Spleen (tissue), 7 donors: ENCODE measurements at regions not wholly inside any gene's neighbourhood (a gene's known extent, or its start where the extent isn't known, plus 50 kb on each side); places are given as distances from the start of the nearest gene placed in this dataset.

ENCODE experiments used
- CTCF ChIP-seq, 11 experiments: fragments of 200-600 bp in 7 of 11; fragments of 450-650 bp in 4 of 11; sonication (generic) in 4 of 11; IDR thresholded peaks in 8 of 11; conservative IDR thresholded peaks in 3 of 11; 1 replicate in 7 of 11; 2 replicates in 4 of 11; pipeline versions ENCODE4 v1.4.0 to v1.8.0; 2016 to 2021; ENCODE audit warnings: antibody characterized with exemption in 11 of 11, inconsistent platforms in 4 of 11, mild to moderate bottlenecking in 1 of 11
- POLR2A ChIP-seq, 3 donors: fragments of 450-650 bp; IDR thresholded peaks; one replicate each; pipeline ENCODE4 v1.5.1; 2017; ENCODE audit warnings: antibody characterized with exemption in 3 of 3, mild to moderate bottlenecking in 1 of 3
- POLR2AphosphoS5 ChIP-seq, 3 donors: sonication (generic); formaldehyde crosslinking; IDR thresholded peaks; one replicate each; pipeline ENCODE4 v1.5.1; 2017; ENCODE audit warnings: antibody characterized with exemption in 3 of 3
- donor health status: DM: no; HTN: no; CAD: no; lungs with moderate emphysema.
- donor health status: DM: no; HTN: no; CAD: no.
- donor health status: DM: no; HTN: no; CAD: no.

GRCh38 chr12:30810918-30811317, 56.2 kb upstream of the CAPRIN2 start:
- TF ChIP-seq POLR2AphosphoS5 (IDR thresholded peaks at IDR 0.05) (no peak), CTCF (IDR thresholded peaks at IDR 0.05 in 8 of 11, conservative IDR thresholded peaks at IDR 0.05 in 3 of 11) (no peak), POLR2A (IDR thresholded peaks at IDR 0.05) (no peak)
